HK-2 (cell line): ENCODE measurements at regions not wholly inside any gene's neighbourhood (a gene's known extent, or its start where the extent isn't known, plus 50 kb on each side); places are given as distances from the start of the nearest gene placed in this dataset.

Source experiments
- DNase-seq: peaks from one replicate; pipeline ENCODE4 v3.0.0-alpha.2; 2018; ENCODE audit not compliant: unreplicated experiment

DNA sequence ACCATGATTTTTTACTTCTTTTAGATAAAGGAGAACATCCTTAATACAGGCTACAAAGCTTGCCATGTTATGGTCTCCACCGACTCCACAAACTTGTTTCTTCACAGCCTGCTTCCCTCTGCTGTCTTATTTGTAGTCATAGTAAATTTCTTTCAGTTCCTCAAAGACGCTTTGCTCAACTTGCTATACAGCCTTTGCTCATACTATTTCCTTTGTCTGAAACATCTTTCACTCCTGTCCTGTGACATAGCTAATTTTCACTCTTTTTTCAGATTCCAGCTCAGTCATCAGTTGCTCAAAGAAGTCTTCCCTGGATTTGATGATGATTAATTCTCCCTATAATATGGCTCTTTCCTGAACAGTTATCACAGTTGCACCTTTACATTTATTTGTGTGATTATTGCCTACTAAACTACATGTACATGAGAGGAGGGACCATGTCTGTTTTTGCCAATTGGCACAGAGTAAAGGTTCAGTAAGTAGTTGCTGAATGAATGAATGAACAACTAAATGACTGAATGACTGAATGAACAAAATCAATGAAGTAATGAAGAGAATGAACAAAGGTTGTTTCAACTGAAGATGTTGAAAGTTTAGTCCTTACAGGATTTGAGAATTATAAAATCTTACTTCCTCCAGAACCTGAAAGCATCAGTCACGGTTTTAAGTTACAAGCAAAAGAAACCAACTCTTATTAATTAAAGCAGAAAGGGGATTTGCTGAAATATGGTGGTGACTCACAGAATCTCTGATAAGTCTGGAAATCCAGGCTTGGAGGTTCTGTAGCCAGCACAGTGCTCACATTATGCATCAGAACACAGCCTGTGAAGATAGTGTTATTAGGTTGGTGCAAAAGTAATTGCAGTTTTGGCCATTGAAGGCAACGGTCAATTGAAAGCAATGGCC is 186.4 kb upstream of the FAM98A start:
- DNase-seq = no peak

GRCh38 chr2:33784488-33784887 is 185.4 kb upstream of the FAM98A start:
- DNase-seq = no peak

DNA sequence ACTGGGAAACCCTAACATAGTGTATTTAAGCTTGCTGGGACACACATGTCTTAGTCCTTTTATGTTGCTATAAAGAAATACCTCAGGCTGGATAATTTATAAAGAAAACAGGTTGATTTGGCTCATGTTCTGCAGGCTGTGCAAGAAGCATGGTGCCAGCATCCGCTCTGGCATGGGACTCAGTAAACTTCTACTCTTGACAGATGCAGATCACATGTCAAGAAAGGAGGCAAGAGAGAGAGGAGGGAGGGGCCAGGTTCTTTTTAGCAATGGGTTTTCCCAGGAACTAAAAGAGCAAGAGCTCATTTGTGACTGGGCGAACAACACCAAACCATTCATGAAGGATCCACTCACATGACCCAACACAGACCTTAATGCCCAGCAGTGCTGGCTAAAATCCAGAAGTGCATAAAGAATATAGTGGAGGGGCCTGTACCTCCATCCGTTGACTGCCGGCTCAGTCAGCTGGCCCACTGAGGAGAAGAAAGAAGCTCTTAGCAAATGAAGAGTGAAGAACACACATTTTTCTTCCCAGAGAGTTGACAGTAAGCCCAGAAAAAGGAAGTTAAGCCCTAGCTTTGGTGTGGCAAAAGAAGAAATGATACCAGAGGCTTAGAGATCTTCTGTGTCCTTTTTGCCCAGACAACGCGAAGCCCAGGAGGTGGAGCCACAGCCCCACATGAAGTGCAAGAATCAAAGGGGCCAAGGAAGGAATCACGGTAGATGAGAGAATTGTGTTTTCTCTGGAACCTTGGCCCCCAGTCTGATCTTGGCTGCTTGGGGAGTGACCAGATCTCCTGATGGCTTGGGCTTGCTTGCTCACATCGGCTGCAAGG is 183.5 kb upstream of the FAM98A start:
- no peak for DNase-seq

GRCh38 chr2:33777786-33778185 is 178.7 kb upstream of the FAM98A start:
- no peak for DNase-seq

GRCh38 chr2:33775306-33775705 is 176.2 kb upstream of the FAM98A start:
- DNase-seq = no peak

GRCh38 chr2:33770023-33770422 is 170.9 kb upstream of the FAM98A start:
- no peak for DNase-seq

- no peak for DNase-seq
Measured at GRCh38 chr2:33766175-33766574, 167.1 kb upstream of the FAM98A start.

- no peak for DNase-seq
Measured at GRCh38 chr2:33765122-33765521, 166.0 kb upstream of the FAM98A start.

- no peak for DNase-seq
Measured at GRCh38 chr2:33764551-33764950, 165.5 kb upstream of the FAM98A start.

GRCh38 chr2:33763671-33764310 is 164.7 kb upstream of the FAM98A start:
- no peak for DNase-seq

DNA sequence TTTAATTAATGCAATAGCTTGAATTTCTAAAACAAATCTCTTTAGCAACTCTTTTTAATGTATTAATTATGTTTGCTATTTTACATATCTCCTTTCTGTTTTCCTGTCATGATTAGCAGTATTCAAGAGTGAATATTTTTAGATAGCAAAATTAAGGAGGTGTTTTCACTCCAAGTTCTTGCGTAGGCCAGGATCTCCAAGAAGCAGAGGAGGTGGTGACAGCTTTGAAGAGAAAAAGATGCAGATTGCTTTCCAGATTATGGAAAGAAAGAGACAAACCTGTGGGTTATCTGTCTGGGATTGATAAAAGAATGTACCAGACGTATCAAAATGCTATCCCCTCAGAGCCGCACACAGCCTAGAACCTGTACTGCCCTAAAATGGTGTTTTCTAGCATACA is 163.5 kb upstream of the FAM98A start:
- DNase-seq = no peak

DNA sequence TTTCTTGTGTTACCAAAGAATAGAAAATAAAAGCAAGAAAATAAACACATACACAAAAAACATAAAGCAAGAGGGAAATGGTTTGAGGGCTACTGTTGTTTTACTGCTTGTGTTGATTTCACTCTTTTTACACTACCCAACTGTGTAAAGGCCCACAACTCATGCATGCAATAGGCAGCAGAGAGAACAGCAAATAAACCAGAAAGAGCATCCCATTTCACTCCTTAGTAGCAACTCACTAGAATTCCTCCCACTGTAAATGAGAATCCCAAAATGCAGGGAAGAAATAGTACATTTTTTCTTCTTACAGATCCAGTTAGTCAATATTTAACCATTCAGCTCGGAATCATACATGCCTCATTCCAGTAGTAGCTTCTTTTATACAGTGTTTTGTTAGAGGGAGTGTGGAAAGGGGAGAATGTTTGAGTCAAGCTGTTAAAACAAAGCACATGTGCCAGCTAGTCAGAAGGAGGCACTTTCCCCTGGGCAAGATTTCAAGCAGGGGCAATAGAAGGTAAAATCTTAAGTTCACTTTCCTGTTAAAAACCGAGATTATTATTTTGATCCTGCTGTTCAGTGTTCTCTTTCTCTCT is 147.2 kb upstream of the FAM98A start:
- no peak for DNase-seq

GRCh38 chr2:33735096-33735495 is 136.0 kb upstream of the FAM98A start:
- no peak for DNase-seq

- no peak for DNase-seq
Measured at GRCh38 chr2:33730804-33731203, 131.7 kb upstream of the FAM98A start.

GRCh38 chr2:33730193-33730592 is 131.1 kb upstream of the FAM98A start:
- no peak for DNase-seq

GRCh38 chr2:33729353-33729752 is 130.3 kb upstream of the FAM98A start:
- no peak for DNase-seq

DNA sequence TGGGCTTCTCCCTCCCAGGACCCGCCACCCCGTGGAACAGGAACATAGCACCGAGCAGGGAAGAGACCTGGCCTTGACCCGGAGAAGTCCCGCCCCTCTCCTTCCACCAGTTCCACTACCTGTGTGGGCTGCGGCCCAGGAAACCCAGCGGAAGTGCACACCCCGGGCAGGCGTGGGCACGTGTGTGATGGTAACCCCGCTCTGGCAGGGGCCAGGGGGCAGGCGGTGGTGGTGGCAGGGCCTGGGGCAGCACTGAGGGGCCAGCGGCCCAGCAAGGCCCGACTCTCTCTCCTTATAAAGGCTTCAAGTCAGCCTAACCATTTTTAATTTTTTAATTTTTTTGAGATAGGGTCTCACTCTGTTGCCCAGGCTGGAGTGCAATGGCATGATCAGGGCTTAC is 129.0 kb upstream of the FAM98A start:
- DNase-seq = no peak

GRCh38 chr2:33727361-33728032 is 128.4 kb upstream of the FAM98A start:
- no peak for DNase-seq

GRCh38 chr2:33726415-33726814 is 127.3 kb upstream of the FAM98A start:
- DNase-seq = no peak

GRCh38 chr2:33723329-33723728 is 124.2 kb upstream of the FAM98A start:
- DNase-seq = no peak

- DNase-seq = no peak
Measured at GRCh38 chr2:33719067-33719466, 120.0 kb upstream of the FAM98A start.
